ENCODE measurements at regions not wholly inside any gene's neighbourhood (a gene's known extent, or its start where the extent isn't known, plus 50 kb on each side); places are given as distances from the start of the nearest gene placed in this dataset.

DNA sequence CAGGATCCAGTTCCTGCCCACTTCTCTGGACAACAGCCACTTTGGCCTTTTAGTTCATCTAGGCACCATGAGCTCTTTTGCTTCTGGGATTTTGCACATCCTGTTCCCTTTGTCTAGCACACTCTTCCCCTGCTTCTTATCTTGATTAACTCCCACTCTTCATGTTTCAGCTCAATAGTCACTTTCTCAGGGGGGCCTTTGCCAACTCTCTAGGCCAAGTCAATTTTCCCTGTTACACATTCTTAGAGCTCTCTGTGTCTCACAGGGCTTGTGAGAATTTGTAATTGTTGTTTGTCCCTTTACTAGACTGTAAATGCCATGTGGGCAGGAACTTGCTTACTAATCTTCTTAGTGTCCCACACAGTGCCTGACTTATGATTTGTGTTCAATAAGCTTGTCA is 58.1 kb upstream of the EPB41L1 start:
- TF ChIP-seq ZBTB7A (IDR thresholded peaks at IDR 0.05; ENCODE audit: low read depth): no peak
- no peak for TF ChIP-seq TCF12 (IDR thresholded peaks at IDR 0.05; ENCODE audit: low read depth)
- TF ChIP-seq TAF1 (IDR thresholded peaks at IDR 0.05; ENCODE audit: low read depth): no peak
- TF ChIP-seq, protein P1, sequence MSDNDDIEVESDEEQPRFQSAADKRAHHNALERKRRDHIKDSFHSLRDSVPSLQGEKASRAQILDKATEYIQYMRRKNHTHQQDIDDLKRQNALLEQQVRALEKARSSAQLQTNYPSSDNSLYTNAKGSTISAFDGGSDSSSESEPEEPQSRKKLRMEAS (IDR thresholded peaks at IDR 0.05): no peak
- TF ChIP-seq FOXM1 (IDR thresholded peaks at IDR 0.05; ENCODE audit: borderline replicate concordance, low read depth): no peak
- no peak for TF ChIP-seq CEBPB (IDR thresholded peaks at IDR 0.05)
- TF ChIP-seq EP300 (IDR thresholded peaks at IDR 0.05; ENCODE audit: borderline replicate concordance): no peak
- TF ChIP-seq EGR1 (IDR thresholded peaks at IDR 0.05): no peak
- no peak for TF ChIP-seq REST (IDR thresholded peaks at IDR 0.05; ENCODE audit: low read depth)
- no peak for TF ChIP-seq NFIC (IDR thresholded peaks at IDR 0.05)

DNA sequence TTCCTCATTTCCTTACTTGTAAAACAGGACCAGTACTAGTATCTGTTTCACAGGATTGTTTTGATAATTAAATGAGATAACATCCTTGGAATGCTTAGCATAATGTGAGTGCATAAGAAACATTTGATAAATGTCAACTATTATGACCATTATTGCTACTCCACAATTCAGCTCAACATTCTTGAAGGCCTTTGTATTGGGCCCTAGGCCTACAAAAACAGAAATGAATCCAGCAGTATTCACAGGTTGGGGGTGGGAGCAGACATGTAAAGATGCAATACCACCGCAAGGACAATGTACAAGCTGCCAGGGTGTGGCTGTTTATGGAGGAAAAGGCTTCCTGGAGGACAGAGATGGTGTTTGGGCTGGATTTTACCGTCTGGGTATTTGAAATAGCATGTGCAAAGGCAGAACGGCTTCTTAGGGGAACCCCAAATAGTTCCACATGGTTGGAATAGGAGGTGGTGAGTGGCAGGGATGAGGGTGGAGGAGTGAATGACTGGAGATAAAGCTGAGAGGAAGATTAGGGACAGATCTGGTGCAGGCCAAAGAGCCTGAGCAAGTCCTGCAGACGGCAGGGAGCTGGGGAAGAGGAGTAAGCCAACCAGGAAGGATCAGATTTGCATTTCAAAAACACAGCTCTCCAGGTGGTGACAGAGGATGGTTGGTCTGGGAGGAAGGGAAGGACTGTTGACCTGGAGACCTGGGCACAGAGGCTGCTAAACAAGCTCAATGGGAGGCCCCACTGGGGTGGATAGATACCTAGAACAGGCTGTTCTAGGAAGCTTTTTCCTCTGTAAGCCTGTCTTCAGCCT is 57.0 kb upstream of the EPB41L1 start:
- TF ChIP-seq, protein P2, sequence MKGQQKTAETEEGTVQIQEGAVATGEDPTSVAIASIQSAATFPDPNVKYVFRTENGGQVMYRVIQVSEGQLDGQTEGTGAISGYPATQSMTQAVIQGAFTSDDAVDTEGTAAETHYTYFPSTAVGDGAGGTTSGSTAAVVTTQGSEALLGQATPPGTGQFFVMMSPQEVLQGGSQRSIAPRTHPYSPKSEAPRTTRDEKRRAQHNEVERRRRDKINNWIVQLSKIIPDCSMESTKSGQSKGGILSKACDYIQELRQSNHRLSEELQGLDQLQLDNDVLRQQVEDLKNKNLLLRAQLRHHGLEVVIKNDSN (IDR thresholded peaks at IDR 0.05): no peak
- TF ChIP-seq, protein P1 (IDR thresholded peaks at IDR 0.05): no peak
- TF ChIP-seq CREB1 (IDR thresholded peaks at IDR 0.05; ENCODE audit: low read depth) (no peak), FOXM1 (IDR thresholded peaks at IDR 0.05; ENCODE audit: borderline replicate concordance, low read depth) (no peak), EGR1 (IDR thresholded peaks at IDR 0.05) (no peak), NFIC (IDR thresholded peaks at IDR 0.05) (no peak), RAD21 (IDR thresholded peaks at IDR 0.05; ENCODE audit: low read depth) (no peak), REST (IDR thresholded peaks at IDR 0.05; ENCODE audit: low read depth) (no peak), EP300 (IDR thresholded peaks at IDR 0.05; ENCODE audit: borderline replicate concordance) (no peak), CEBPB (IDR thresholded peaks at IDR 0.05) (no peak), TCF12 (IDR thresholded peaks at IDR 0.05; ENCODE audit: low read depth) (no peak), TAF1 (IDR thresholded peaks at IDR 0.05; ENCODE audit: low read depth) (no peak), TEAD4 (IDR thresholded peaks at IDR 0.05) (no peak), YY1 (IDR thresholded peaks at IDR 0.05; ENCODE audit: low read depth) (no peak), ZBTB7A (IDR thresholded peaks at IDR 0.05; ENCODE audit: low read depth) (no peak)

DNA sequence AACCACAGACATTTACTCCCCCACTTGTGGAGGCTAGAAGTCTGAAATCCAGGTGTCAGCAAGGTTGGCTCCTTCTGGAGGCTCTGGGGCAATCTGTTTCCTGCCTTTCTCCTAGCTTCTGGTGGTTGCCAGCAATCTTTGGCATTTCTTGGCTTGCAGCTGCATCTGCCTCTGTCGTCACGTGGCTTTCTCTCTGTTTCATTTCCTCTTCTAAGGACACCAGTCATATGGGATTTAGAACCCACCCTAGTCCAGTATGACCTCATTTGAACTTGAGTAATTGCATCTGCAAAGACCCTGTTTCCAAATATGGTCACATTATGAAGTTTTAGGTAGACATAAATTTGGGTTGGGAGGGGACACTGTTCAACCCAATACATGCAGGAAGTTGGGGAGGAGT is 56.2 kb upstream of the EPB41L1 start:
- TF ChIP-seq, protein P2 (IDR thresholded peaks at IDR 0.05): peak; percentile 82
- no peak for TF ChIP-seq YY1 (IDR thresholded peaks at IDR 0.05; ENCODE audit: low read depth)

DNA sequence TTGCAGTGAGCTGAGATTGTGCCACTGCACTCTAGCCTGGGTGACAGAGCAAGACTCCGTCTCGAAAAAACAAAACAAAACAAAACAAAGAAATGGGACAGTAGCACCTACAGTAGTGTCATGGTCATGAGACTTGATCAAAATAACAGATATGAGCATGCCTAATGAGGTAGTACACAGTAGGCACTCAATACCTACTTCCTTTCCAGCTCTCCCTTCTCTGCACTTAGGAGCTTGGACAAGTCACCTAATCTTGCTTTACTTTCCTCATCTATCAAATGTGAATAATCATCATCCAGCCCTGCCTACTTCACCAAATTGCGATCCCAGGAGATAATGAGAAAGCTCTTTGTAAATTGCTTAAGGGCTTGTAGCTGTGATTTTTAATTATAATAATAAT is 55.4 kb upstream of the EPB41L1 start:
- TF ChIP-seq, protein P2 (IDR thresholded peaks at IDR 0.05): no peak
- TF ChIP-seq YY1 (IDR thresholded peaks at IDR 0.05; ENCODE audit: low read depth) (no peak), TAF1 (IDR thresholded peaks at IDR 0.05; ENCODE audit: low read depth) (no peak), REST (IDR thresholded peaks at IDR 0.05; ENCODE audit: low read depth) (no peak), NFIC (IDR thresholded peaks at IDR 0.05) (no peak), CEBPB (IDR thresholded peaks at IDR 0.05) (no peak), ZBTB7A (IDR thresholded peaks at IDR 0.05; ENCODE audit: low read depth) (no peak), TCF12 (IDR thresholded peaks at IDR 0.05; ENCODE audit: low read depth) (no peak), RAD21 (IDR thresholded peaks at IDR 0.05; ENCODE audit: low read depth) (no peak), TEAD4 (IDR thresholded peaks at IDR 0.05) (no peak), EGR1 (IDR thresholded peaks at IDR 0.05) (no peak), CREB1 (IDR thresholded peaks at IDR 0.05; ENCODE audit: low read depth) (no peak), FOXM1 (IDR thresholded peaks at IDR 0.05; ENCODE audit: borderline replicate concordance, low read depth) (no peak), EP300 (IDR thresholded peaks at IDR 0.05; ENCODE audit: borderline replicate concordance) (no peak)
- TF ChIP-seq, protein P1 (IDR thresholded peaks at IDR 0.05): no peak
